ENCODE measurements at regions not wholly inside any gene's neighbourhood (a gene's known extent, or its start where the extent isn't known, plus 50 kb on each side); places are given as distances from the start of the nearest gene placed in this dataset.
"Not testable (repeated sequence)": the region's sequence is repeated elsewhere in the genome, so short reads cannot be mapped to it uniquely, and the experiment has no call there.

- Histone ChIP-seq H3K9me3 (no peaks in the 10 kb centered on the region), H3K4me1 (no peaks in the 10 kb centered on the region), H3K36me3 (replicated peaks in 1 of 2; ENCODE audit: insufficient read depth in 1 of 2, low read depth in 2 of 2) (no peaks in the 10 kb centered on the region), H3K27me3 (no peaks in the 10 kb centered on the region), H3K27ac (no peak overlapping the region), H3K4me3 (no peak overlapping the region)
- intact Hi-C loops (cut with DNase I): no loop called here
- DNase-seq (no peak), ATAC-seq (no peak)
- no peak for TF ChIP-seq POLR2A (IDR thresholded peaks at IDR 0.05)
- no peak for TF ChIP-seq CTCF (IDR thresholded peaks at IDR 0.05)
Observed at GRCh38 chr13:103614761-103615160, 548.5 kb upstream of the SLC10A2 start.

- Histone ChIP-seq H3K36me3 (replicated peaks in 1 of 2; ENCODE audit: insufficient read depth in 1 of 2, low read depth in 2 of 2) (no peaks in the 10 kb centered on the region), H3K27me3 (no peaks in the 10 kb centered on the region), H3K4me1 (no peaks in the 10 kb centered on the region), H3K27ac (no peak overlapping the region), H3K4me3 (no peak overlapping the region), H3K9me3 (no peaks in the 10 kb centered on the region)
- ATAC-seq (no peak), DNase-seq (no peak)
- TF ChIP-seq POLR2A (IDR thresholded peaks at IDR 0.05) (no peak), CTCF (IDR thresholded peaks at IDR 0.05) (no peak)
- intact Hi-C loops (cut with DNase I): no loop called here
- 39 to 47% methylated on average over 1 of the region's 1 CpG for WGBS, 2 donors
Observed at GRCh38 chr13:103607995-103608394, 541.8 kb upstream of the SLC10A2 start.

- H3K27ac ChIP-seq: no peak overlapping the region
- ATAC-seq (no peak), DNase-seq (no peak)
- WGBS, 2 donors: 82 to 84% methylated on average over 14 to 16 of the region's 16 CpGs
- H3K36me3 ChIP-seq (replicated peaks in 1 of 2; ENCODE audit: insufficient read depth in 1 of 2, low read depth in 2 of 2): no peaks in the 10 kb centered on the region
- no peaks in the 10 kb centered on the region for H3K27me3 ChIP-seq
- H3K9me3 ChIP-seq: no peaks in the 10 kb centered on the region
- H3K4me1 ChIP-seq: no peaks in the 10 kb centered on the region
- H3K4me3 ChIP-seq: no peak overlapping the region
- intact Hi-C loops (cut with DNase I): no loop called here
- TF ChIP-seq POLR2A (IDR thresholded peaks at IDR 0.05) (no peak), CTCF (IDR thresholded peaks at IDR 0.05) (no peak)
Observed at GRCh38 chr13:103605546-103606326, 539.5 kb upstream of the SLC10A2 start.

- DNase-seq; H3K27me3 ChIP-seq; H3K4me1 ChIP-seq; H3K27ac ChIP-seq; H3K36me3 ChIP-seq (replicated peaks in 1 of 2; ENCODE audit: insufficient read depth in 1 of 2, low read depth in 2 of 2); H3K4me3 ChIP-seq; H3K9me3 ChIP-seq; ATAC-seq; intact Hi-C loops (cut with DNase I): not testable (repeated sequence)
- 91% methylated on average over 25 of the region's 26 CpGs; no CpG with 5 or more reads in 1 of the 2 donors for WGBS, 2 donors
Observed at GRCh38 chr13:103599870-103600269, 533.7 kb upstream of the SLC10A2 start.

- Histone ChIP-seq H3K9me3 (no peaks in the 10 kb centered on the region), H3K4me3 (no peak overlapping the region), H3K36me3 (replicated peaks in 1 of 2; ENCODE audit: insufficient read depth in 1 of 2, low read depth in 2 of 2) (no peaks in the 10 kb centered on the region), H3K27me3 (no peaks in the 10 kb centered on the region), H3K27ac (no peak overlapping the region), H3K4me1 (no peaks in the 10 kb centered on the region)
- no peak for DNase-seq
- ATAC-seq: no peak
- no peak for TF ChIP-seq CTCF (IDR thresholded peaks at IDR 0.05)
- intact Hi-C loops (cut with DNase I): no loop called here
Observed at GRCh38 chr13:103598671-103599070, 532.5 kb upstream of the SLC10A2 start.
